Putamen (tissue), 1 donor: ENCODE measurements at regions not wholly inside any gene's neighbourhood (a gene's known extent, or its start where the extent isn't known, plus 50 kb on each side); places are given as distances from the start of the nearest gene placed in this dataset.

Experiments
- DNase-seq: peaks from one replicate; pipeline ENCODE4 v3.0.0-alpha.2; 2016; ENCODE audit warnings: low spot score

GRCh38 chr4:32042486-32043247 is 1322.5 kb downstream of the PCDH7 start:
- DNase-seq, result no peak

GRCh38 chr4:32043248-32043633 is 1323.1 kb downstream of the PCDH7 start:
- DNase-seq, result no peak

- DNase-seq, result no peak
These were observed 1341.7 kb downstream of the PCDH7 start for GRCh38 chr4:32061916-32062315.

- DNase-seq, result no peak
These were observed 1353.4 kb downstream of the PCDH7 start for GRCh38 chr4:32073542-32073941.

GRCh38 chr4:32087211-32087610 is 1367.0 kb downstream of the PCDH7 start:
- DNase-seq, result no peak

- DNase-seq, result no peak
These were observed 1374.8 kb downstream of the PCDH7 start for GRCh38 chr4:32094987-32095386.

GRCh38 chr4:32102896-32103295 is 1382.7 kb downstream of the PCDH7 start:
- DNase-seq, result no peak

DNA sequence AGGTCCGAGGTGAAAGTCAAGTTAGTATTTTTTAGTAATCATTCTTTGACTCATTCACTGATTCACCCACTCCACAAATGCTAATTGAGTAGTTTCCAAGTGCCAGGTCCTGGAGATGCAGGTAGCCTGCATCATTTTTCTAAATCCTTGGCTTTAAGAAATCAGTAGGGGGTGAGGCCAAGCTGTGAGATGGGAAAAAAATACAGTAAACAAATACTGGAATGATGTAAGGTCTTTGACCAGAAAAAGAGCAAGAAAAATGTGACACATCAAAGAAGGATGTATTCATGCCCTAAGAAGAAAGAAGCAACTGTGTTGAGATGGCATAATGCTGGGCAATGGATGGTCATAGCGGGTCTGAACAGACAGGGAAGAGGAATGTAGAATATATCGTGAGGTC is 1386.6 kb downstream of the PCDH7 start:
- DNase-seq, result no peak

- DNase-seq, result no peak
These were observed 1392.7 kb downstream of the PCDH7 start for GRCh38 chr4:32112891-32113290.

GRCh38 chr4:32117693-32118092 is 1397.5 kb downstream of the PCDH7 start:
- no peak for DNase-seq

DNA sequence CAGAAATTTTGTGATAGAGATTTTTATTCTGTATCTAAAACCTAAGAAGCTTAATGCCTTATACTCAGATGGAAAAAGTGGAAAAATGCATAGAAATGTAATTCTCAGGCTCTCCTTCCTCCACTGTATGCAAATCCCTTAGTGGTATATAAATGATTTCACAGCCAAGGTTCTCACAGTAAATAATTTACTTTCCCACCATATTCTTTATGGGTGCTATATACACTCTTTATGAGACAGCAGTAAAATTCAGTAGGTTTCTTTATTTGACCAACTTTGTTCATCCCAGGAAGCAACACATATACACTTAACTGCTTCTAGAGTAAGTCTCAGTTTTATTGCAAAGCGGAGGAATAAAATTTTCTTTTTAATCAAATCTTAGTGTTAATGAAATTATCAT is 1399.7 kb downstream of the PCDH7 start:
- no peak for DNase-seq

DNA sequence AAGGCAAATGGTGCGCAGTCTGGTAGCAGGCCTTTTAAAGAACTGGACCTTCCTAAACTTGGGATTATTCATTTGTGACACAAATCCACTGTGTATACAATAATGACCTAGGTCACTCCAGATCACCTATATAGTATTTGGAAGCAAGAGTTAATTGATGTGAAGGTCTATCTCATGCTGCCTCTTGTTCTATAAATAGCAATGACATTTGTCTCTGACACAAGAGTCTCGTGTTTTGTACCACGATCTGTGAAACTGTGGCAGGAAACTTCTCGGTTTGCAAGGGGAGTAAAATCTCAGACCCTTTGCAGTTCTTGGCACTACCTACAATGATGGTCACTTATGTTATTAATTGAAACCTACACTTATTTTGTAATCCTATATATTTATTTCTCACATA is 1408.4 kb downstream of the PCDH7 start:
- DNase-seq, result no peak

DNA sequence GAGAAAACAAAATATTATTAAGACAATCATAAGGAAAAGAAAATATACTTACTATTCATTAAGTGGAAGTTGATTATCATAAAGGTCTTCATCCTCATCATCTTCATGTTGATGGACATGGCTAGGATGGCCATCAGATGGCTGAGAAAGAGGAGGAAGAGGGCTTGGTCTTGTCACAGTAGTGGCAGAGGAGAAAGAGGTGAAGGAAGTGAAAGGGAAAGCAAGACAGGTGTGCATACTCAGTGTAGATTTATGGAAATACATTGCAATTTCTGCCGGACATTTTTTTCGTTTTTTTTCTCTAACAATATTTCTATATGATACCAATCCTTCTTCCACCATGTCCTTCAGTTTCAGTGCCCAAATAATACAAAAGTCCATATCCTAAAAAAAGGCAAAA is 1409.8 kb downstream of the PCDH7 start:
- no peak for DNase-seq

DNA sequence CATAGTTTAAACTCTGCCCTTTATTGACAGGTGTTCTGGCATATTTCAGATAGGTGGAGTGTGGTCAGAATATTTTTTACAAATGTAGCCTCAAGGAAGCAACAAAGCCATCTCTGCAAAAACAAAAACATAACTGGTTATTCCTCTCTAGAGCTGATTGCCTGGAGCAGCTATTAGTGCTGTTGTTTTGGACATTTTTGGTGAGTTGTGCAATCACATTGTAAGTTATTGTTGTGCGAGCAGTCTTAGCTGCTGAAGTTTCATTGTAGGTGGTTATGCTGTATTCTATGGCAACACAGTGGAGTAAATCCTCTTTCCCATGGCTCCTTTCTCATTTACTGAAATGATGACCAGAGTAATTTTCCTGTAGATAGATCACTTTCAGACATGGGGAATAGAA is 1413.0 kb downstream of the PCDH7 start:
- DNase-seq, result no peak

DNA sequence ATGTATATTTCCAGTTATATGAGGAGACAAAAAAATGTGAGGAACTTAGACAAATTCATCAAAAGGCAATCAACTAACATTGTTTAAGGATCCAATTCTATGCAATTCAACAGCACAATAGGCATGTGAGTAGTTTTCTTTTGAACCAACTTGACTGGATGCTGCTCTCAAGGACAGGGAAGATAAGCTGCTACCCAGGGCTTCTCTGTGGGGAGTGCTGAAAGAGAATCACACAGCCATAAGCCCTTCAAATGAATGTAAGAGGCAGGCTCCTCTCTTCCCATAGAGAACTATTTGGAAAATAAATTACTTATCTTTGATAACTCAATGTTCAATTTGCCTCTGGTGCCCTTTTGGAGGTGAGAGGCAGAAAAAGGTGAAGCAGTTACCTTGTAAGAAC is 1413.6 kb downstream of the PCDH7 start:
- DNase-seq, result no peak

DNA sequence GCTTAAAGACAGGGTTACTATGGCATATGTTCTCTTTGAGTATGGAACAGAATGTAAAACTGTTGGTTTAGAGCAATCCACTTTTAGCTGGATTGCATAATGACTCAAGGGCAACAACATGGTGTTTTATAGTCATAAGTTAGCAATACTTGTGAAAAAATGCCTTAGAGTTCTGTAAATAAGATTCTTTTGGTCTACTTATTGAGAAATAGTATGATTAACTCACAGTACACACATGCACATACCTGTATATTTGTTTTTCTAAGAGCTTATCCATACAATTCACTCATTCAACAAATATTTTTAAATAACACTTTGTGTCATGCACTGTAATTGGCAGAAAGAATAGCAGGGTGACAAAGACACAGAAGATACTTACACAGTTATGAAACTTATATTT is 1415.5 kb downstream of the PCDH7 start:
- no peak for DNase-seq

GRCh38 chr4:32136081-32136787 is 1416.1 kb downstream of the PCDH7 start:
- no peak for DNase-seq

- no peak for DNase-seq
These were observed 1420.5 kb downstream of the PCDH7 start for GRCh38 chr4:32140636-32141035.

GRCh38 chr4:32142075-32142474 is 1421.9 kb downstream of the PCDH7 start:
- DNase-seq, result no peak

GRCh38 chr4:32145987-32146386 is 1425.8 kb downstream of the PCDH7 start:
- no peak for DNase-seq

- DNase-seq, result no peak
These were observed 1427.4 kb downstream of the PCDH7 start for GRCh38 chr4:32147446-32148085.

- DNase-seq, result no peak
These were observed 1428.0 kb downstream of the PCDH7 start for GRCh38 chr4:32148111-32148666.

DNA sequence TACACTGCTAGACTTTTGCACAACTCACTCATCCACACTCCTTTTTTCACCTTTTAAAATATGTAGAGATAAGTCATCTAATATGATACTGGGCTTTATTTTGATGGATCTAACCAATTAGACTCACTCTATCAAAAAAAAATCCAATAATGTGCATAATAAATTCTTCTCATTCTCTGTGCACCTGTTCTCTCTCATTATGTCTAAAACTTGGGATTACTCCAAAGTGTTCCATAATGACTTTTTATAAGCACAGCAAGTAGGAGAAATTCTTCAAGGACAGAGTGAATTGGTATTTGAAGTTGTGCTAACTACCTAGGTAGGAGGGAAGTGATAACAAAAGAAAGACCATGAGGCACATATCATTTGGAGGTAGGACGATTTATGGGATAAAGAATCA is 1438.8 kb downstream of the PCDH7 start:
- no peak for DNase-seq
